ENCODE measurements at regions not wholly inside any gene's neighbourhood (a gene's known extent, or its start where the extent isn't known, plus 50 kb on each side); places are given as distances from the start of the nearest gene placed in this dataset.

DNA sequence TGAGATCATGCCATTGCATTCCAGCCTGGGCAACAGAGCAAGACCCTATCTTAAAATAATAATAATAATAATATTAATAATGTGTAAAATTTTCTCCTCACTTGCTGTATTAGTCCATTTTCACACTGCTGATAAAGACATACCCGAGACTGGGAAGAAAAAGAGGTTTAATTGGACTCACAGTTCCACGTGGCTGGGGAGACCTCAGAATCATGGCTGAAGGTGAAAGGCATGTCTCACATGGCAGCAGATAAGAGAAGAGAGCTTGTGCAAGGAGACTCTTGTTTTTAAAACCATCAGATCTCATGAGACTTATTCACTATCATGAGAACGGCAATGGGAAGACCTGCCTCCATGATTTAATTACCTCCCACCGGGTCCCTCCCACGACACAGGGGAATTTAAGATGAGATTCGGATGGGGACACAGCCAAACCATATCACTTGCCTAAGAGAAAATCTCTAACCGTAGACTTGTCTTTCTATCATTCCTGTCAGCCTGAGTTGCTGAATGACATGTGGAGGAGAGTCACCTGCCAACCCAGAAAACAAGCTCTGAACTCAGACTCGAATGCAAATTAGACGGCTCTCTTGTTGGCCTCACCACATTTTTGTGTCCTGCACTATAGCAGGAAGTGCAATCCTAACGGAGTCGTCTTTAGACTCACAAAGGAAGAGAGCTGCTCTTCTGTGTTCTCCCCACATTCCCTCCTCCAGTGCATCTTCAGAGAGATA lies 51.9 kb upstream of the DCTD start:
- TF ChIP-seq, protein P1, sequence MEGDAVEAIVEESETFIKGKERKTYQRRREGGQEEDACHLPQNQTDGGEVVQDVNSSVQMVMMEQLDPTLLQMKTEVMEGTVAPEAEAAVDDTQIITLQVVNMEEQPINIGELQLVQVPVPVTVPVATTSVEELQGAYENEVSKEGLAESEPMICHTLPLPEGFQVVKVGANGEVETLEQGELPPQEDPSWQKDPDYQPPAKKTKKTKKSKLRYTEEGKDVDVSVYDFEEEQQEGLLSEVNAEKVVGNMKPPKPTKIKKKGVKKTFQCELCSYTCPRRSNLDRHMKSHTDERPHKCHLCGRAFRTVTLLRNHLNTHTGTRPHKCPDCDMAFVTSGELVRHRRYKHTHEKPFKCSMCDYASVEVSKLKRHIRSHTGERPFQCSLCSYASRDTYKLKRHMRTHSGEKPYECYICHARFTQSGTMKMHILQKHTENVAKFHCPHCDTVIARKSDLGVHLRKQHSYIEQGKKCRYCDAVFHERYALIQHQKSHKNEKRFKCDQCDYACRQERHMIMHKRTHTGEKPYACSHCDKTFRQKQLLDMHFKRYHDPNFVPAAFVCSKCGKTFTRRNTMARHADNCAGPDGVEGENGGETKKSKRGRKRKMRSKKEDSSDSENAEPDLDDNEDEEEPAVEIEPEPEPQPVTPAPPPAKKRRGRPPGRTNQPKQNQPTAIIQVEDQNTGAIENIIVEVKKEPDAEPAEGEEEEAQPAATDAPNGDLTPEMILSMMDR (conservative IDR thresholded peaks at IDR 0.05; ENCODE audit: low read depth in 2 of 2) = no peak
- no peak for TF ChIP-seq CREB1 (CRISPR knock-in tag; IDR thresholded peaks at IDR 0.05; ENCODE audit: low read depth)
- no peak for TF ChIP-seq EZH2 (IDR thresholded peaks at IDR 0.05; ENCODE audit: low read depth, unreplicated experiment)
- TF ChIP-seq, protein P2, sequence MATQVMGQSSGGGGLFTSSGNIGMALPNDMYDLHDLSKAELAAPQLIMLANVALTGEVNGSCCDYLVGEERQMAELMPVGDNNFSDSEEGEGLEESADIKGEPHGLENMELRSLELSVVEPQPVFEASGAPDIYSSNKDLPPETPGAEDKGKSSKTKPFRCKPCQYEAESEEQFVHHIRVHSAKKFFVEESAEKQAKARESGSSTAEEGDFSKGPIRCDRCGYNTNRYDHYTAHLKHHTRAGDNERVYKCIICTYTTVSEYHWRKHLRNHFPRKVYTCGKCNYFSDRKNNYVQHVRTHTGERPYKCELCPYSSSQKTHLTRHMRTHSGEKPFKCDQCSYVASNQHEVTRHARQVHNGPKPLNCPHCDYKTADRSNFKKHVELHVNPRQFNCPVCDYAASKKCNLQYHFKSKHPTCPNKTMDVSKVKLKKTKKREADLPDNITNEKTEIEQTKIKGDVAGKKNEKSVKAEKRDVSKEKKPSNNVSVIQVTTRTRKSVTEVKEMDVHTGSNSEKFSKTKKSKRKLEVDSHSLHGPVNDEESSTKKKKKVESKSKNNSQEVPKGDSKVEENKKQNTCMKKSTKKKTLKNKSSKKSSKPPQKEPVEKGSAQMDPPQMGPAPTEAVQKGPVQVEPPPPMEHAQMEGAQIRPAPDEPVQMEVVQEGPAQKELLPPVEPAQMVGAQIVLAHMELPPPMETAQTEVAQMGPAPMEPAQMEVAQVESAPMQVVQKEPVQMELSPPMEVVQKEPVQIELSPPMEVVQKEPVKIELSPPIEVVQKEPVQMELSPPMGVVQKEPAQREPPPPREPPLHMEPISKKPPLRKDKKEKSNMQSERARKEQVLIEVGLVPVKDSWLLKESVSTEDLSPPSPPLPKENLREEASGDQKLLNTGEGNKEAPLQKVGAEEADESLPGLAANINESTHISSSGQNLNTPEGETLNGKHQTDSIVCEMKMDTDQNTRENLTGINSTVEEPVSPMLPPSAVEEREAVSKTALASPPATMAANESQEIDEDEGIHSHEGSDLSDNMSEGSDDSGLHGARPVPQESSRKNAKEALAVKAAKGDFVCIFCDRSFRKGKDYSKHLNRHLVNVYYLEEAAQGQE (IDR thresholded peaks at IDR 0.05; ENCODE audit: unreplicated experiment) = no peak
- TF ChIP-seq EZH2phosphoT487 (IDR thresholded peaks at IDR 0.05; ENCODE audit: unreplicated experiment) = no peak
- no peak for TF ChIP-seq POLR2AphosphoS5 (IDR thresholded peaks at IDR 0.05; ENCODE audit: low read depth)
- TF ChIP-seq STAT1 (IDR thresholded peaks at IDR 0.05; ENCODE audit: unreplicated experiment) = no peak
- no peak for TF ChIP-seq ZNF331 (CRISPR knock-in tag; IDR thresholded peaks at IDR 0.05; ENCODE audit: low read depth)
- TF ChIP-seq, protein P3, sequence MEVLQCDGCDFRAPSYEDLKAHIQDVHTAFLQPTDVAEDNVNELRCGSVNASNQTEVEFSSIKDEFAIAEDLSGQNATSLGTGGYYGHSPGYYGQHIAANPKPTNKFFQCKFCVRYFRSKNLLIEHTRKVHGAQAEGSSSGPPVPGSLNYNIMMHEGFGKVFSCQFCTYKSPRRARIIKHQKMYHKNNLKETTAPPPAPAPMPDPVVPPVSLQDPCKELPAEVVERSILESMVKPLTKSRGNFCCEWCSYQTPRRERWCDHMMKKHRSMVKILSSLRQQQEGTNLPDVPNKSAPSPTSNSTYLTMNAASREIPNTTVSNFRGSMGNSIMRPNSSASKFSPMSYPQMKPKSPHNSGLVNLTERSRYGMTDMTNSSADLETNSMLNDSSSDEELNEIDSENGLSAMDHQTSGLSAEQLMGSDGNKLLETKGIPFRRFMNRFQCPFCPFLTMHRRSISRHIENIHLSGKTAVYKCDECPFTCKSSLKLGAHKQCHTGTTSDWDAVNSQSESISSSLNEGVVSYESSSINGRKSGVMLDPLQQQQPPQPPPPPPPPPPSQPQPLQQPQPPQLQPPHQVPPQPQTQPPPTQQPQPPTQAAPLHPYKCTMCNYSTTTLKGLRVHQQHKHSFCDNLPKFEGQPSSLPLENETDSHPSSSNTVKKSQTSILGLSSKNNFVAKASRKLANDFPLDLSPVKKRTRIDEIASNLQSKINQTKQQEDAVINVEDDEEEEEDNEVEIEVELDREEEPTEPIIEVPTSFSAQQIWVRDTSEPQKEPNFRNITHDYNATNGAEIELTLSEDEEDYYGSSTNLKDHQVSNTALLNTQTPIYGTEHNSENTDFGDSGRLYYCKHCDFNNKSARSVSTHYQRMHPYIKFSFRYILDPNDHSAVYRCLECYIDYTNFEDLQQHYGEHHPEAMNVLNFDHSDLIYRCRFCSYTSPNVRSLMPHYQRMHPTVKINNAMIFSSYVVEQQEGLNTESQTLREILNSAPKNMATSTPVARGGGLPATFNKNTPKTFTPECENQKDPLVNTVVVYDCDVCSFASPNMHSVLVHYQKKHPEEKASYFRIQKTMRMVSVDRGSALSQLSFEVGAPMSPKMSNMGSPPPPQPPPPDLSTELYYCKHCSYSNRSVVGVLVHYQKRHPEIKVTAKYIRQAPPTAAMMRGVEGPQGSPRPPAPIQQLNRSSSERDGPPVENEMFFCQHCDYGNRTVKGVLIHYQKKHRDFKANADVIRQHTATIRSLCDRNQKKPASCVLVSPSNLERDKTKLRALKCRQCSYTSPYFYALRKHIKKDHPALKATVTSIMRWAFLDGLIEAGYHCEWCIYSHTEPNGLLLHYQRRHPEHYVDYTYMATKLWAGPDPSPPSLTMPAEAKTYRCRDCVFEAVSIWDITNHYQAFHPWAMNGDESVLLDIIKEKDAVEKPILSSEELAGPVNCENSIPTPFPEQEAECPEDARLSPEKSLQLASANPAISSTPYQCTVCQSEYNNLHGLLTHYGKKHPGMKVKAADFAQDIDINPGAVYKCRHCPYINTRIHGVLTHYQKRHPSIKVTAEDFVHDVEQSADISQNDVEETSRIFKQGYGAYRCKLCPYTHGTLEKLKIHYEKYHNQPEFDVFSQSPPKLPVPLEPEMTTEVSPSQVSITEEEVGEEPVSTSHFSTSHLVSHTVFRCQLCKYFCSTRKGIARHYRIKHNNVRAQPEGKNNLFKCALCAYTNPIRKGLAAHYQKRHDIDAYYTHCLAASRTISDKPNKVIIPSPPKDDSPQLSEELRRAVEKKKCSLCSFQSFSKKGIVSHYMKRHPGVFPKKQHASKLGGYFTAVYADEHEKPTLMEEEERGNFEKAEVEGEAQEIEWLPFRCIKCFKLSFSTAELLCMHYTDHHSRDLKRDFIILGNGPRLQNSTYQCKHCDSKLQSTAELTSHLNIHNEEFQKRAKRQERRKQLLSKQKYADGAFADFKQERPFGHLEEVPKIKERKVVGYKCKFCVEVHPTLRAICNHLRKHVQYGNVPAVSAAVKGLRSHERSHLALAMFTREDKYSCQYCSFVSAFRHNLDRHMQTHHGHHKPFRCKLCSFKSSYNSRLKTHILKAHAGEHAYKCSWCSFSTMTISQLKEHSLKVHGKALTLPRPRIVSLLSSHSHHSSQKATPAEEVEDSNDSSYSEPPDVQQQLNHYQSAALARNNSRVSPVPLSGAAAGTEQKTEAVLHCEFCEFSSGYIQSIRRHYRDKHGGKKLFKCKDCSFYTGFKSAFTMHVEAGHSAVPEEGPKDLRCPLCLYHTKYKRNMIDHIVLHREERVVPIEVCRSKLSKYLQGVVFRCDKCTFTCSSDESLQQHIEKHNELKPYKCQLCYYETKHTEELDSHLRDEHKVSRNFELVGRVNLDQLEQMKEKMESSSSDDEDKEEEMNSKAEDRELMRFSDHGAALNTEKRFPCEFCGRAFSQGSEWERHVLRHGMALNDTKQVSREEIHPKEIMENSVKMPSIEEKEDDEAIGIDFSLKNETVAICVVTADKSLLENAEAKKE (CRISPR knock-in tag; IDR thresholded peaks at IDR 0.05) = no peak
- no peak for TF ChIP-seq JUNB (IDR thresholded peaks at IDR 0.05; ENCODE audit: unreplicated experiment)
